ENCODE measurements at regions not wholly inside any gene's neighbourhood (a gene's known extent, or its start where the extent isn't known, plus 50 kb on each side); places are given as distances from the start of the nearest gene placed in this dataset.
A peak's percentile ranks its signal among the peaks of the same experiment; 100 is the strongest.

- no peak for DNase-seq (ENCODE audit: low read depth)
- TF ChIP-seq, protein P1, sequence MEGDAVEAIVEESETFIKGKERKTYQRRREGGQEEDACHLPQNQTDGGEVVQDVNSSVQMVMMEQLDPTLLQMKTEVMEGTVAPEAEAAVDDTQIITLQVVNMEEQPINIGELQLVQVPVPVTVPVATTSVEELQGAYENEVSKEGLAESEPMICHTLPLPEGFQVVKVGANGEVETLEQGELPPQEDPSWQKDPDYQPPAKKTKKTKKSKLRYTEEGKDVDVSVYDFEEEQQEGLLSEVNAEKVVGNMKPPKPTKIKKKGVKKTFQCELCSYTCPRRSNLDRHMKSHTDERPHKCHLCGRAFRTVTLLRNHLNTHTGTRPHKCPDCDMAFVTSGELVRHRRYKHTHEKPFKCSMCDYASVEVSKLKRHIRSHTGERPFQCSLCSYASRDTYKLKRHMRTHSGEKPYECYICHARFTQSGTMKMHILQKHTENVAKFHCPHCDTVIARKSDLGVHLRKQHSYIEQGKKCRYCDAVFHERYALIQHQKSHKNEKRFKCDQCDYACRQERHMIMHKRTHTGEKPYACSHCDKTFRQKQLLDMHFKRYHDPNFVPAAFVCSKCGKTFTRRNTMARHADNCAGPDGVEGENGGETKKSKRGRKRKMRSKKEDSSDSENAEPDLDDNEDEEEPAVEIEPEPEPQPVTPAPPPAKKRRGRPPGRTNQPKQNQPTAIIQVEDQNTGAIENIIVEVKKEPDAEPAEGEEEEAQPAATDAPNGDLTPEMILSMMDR (conservative IDR thresholded peaks at IDR 0.05; ENCODE audit: control insufficient read depth, insufficient read depth, low read depth, low read length): no peak
- H3K4me3 ChIP-seq (ENCODE audit: control insufficient read depth, low read depth, low read length): no peak overlapping the region
These were observed 893.5 kb downstream of the TUSC7 start for GRCh38 chr3:117603097-117603496.

DNA sequence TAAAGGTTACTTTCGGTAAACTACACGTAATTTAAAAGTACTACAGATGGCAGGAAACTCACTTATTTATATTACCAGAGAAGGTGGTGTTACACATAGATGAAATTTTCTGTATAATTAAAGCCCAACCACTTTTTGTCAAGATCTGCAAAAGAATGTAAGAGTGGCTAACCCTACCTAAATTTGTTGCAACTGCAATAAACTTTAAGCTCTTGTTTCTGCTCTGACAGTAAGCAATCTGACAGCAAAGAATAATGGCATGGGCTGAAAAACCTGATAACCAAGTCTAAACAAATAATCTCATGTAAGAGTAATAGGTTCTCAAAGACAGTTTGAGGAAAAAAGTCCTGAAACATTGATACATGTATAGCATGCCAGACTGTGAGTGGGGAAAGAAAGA lies 897.3 kb downstream of the TUSC7 start:
- TF ChIP-seq, protein P1 (conservative IDR thresholded peaks at IDR 0.05; ENCODE audit: control insufficient read depth, insufficient read depth, low read depth, low read length): no peak
- DNase-seq (ENCODE audit: low read depth): no peak
- no peak overlapping the region for H3K4me3 ChIP-seq (ENCODE audit: control insufficient read depth, low read depth, low read length)

GRCh38 chr3:117609330-117609729 lies 899.8 kb downstream of the TUSC7 start:
- no peak for DNase-seq (ENCODE audit: low read depth)

DNA sequence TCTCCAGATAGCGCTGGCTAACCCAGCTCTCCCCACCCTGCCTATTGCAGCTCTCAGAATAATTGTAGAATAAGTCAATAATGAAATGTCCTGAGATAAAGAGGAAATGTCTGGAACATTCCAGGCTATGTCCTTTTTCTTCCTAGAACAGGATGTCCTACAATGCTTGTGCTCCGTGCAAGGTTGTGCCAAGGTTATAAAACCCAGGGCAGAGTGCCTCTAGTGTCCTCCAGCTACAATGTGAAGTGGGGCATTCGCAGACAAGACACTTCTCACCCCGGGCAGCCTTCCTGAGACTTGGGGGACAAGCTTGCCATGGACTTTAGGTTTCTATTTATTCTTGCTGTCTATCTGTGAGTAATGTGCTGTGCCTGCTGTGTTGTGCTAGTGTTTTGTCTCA lies 900.6 kb downstream of the TUSC7 start:
- no peak overlapping the region for H3K4me3 ChIP-seq (ENCODE audit: control insufficient read depth, low read depth, low read length)
- DNase-seq (ENCODE audit: low read depth): no peak
- TF ChIP-seq, protein P1 (conservative IDR thresholded peaks at IDR 0.05; ENCODE audit: control insufficient read depth, insufficient read depth, low read depth, low read length): no peak

More at GRCh38 chr3:117609330-117609729, 899.8 kb downstream of the TUSC7 start:
- no peak overlapping the region for H3K4me3 ChIP-seq (ENCODE audit: control insufficient read depth, low read depth, low read length)
- TF ChIP-seq, protein P1 (conservative IDR thresholded peaks at IDR 0.05; ENCODE audit: control insufficient read depth, insufficient read depth, low read depth, low read length): no peak

GRCh38 chr3:117611211-117611610 lies 901.6 kb downstream of the TUSC7 start:
- TF ChIP-seq, protein P1 (conservative IDR thresholded peaks at IDR 0.05; ENCODE audit: control insufficient read depth, insufficient read depth, low read depth, low read length): no peak
- DNase-seq (ENCODE audit: low read depth): no peak
- no peak overlapping the region for H3K4me3 ChIP-seq (ENCODE audit: control insufficient read depth, low read depth, low read length)

GRCh38 chr3:117616227-117616626 lies 906.6 kb downstream of the TUSC7 start:
- peak; percentile 17 for DNase-seq (ENCODE audit: low read depth)
- no peak overlapping the region for H3K4me3 ChIP-seq (ENCODE audit: control insufficient read depth, low read depth, low read length)
- TF ChIP-seq, protein P1 (conservative IDR thresholded peaks at IDR 0.05; ENCODE audit: control insufficient read depth, insufficient read depth, low read depth, low read length): peak; percentile 18

DNA sequence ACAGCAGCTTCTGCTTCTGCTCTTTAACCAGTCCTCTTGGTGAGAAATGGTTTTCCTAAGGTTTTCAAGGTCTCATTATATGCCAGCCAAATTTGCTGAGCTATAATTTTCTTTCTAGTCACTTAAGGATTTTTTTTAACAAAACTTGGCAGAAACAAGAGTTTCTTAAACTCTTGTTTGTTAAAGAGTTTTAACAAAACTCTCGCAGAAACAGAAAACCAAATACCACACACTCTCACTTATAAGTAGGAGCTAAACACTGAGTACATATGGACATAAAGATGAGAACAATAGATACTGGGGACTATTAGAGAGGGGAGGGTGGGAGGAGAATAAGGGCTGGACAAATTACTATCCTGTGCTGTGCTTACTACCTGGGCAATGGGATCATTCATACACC lies 908.3 kb downstream of the TUSC7 start:
- TF ChIP-seq, protein P1 (conservative IDR thresholded peaks at IDR 0.05; ENCODE audit: control insufficient read depth, insufficient read depth, low read depth, low read length): no peak
- DNase-seq (ENCODE audit: low read depth): no peak
- no peak overlapping the region for H3K4me3 ChIP-seq (ENCODE audit: control insufficient read depth, low read depth, low read length)

Measured in fibroblast of mammary gland (primary cell).